CD8-positive, alpha-beta memory T cell (primary cell): ENCODE measurements at regions not wholly inside any gene's neighbourhood (a gene's known extent, or its start where the extent isn't known, plus 50 kb on each side); places are given as distances from the start of the nearest gene placed in this dataset.

Experiments
- CTCF ChIA-PET: fragments of 350-600 bp; sonication (Branson Sonifier 250); formaldehyde crosslinking; loops from one replicate; lab custom pipeline; 2021; ENCODE audit warnings: antibody characterized with exemption; lab: Charles Lee
- POLR2A ChIA-PET: fragments of 350-600 bp; sonication (Branson Sonifier 250); formaldehyde crosslinking; loops from one replicate; lab custom pipeline; 2021; ENCODE audit warnings: antibody characterized with exemption; lab: Charles Lee
- DNase-seq, 5 donors: peaks; one replicate each; pipeline versions ENCODE4 v3.0.0 to v3.0.0-alpha.2; 2020 to 2022; ENCODE audit warnings: mixed read lengths in 1 of 5
- H3K27ac ChIP-seq: one replicate; pipeline ENCODE4 v1.7.0; 2013; ENCODE audit warnings: low read depth, mild to moderate bottlenecking, low read length, moderate library complexity
- H3K27me3 ChIP-seq: 2 replicates; pipeline ENCODE4 v1.7.0; 2013; ENCODE audit warnings: low read length, mild to moderate bottlenecking; ENCODE audit not compliant: insufficient read depth, poor library complexity, severe bottlenecking
- H3K36me3 ChIP-seq: 2 replicates; pipeline ENCODE4 v1.7.0; 2013; ENCODE audit warnings: mild to moderate bottlenecking, low read length, moderate library complexity; ENCODE audit not compliant: insufficient read depth
- H3K4me1 ChIP-seq: 2 replicates; pipeline ENCODE4 v1.7.0; 2013; ENCODE audit warnings: mild to moderate bottlenecking, low read length, moderate library complexity; ENCODE audit not compliant: insufficient read depth
- H3K4me3 ChIP-seq: 2 replicates; pipeline ENCODE4 v1.7.0; 2013; ENCODE audit warnings: mild to moderate bottlenecking, low read length
- H3K9me3 ChIP-seq: 2 replicates; pipeline ENCODE4 v1.7.0; 2013; ENCODE audit warnings: mild to moderate bottlenecking, low read length
- H3K27ac Mint-ChIP-seq, 8 donors: one replicate each; pipeline ENCODE4 v1.8.0; 2020 to 2021; ENCODE audit warnings: mixed read lengths in 8 of 8, mild to moderate bottlenecking in 6 of 8, inconsistent platforms in 3 of 8, moderate library complexity in 3 of 8
- H3K27me3 Mint-ChIP-seq, 2 donors: one replicate each; pipeline ENCODE4 v1.8.0; 2020 to 2021; ENCODE audit warnings: mixed read lengths in 2 of 2, mild to moderate bottlenecking in 1 of 2, moderate library complexity in 1 of 2
- H3K36me3 Mint-ChIP-seq, 3 donors: one replicate each; pipeline ENCODE4 v1.8.0; 2020 to 2021; ENCODE audit warnings: mixed read lengths in 3 of 3, inconsistent platforms in 1 of 3, mild to moderate bottlenecking in 1 of 3
- H3K4me1 Mint-ChIP-seq, 3 donors: one replicate each; pipeline ENCODE4 v1.8.0; 2020 to 2021; ENCODE audit warnings: mixed read lengths in 3 of 3, inconsistent platforms in 1 of 3, mild to moderate bottlenecking in 1 of 3
- H3K4me3 Mint-ChIP-seq, 7 donors: one replicate each; pipeline ENCODE4 v1.8.0; 2020 to 2021; ENCODE audit warnings: mixed read lengths in 7 of 7, mild to moderate bottlenecking in 6 of 7, moderate library complexity in 4 of 7, inconsistent platforms in 2 of 7
- H3K9me3 Mint-ChIP-seq, 5 donors: one replicate each; pipeline ENCODE4 v1.8.0; 2020 to 2022; ENCODE audit warnings: mixed read lengths in 5 of 5, mild to moderate bottlenecking in 3 of 5, moderate library complexity in 2 of 5, inconsistent platforms in 1 of 5

DNA sequence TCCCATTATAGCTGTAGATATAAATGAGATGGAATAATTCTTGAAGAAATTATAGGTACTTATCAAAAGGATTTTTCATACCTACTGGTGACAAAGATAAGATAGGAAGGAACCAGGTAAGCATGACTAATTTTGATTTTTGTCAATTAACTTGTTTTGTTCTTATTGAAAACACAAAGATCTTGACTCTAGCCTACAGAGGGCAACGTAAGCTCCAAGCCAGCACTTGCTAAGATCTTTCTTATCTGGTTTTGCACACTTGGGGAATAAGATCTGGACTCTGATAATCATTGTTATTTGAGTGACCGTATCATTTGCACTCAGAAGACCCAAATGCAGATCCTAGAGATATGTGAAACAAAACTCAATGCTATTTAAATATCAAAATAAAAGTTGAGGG lies 223.4 kb downstream of the VEGFC start:
- Mint-ChIP-seq H3K4me3 (no peak overlapping the region), H3K36me3 (no peaks in the 10 kb centered on the region), H3K27ac (no peak overlapping the region), H3K27me3 (no peaks in the 10 kb centered on the region), H3K4me1 (no peaks in the 10 kb centered on the region), H3K9me3 (no peaks in the 10 kb centered on the region)
- no peak for DNase-seq
- H3K4me1 ChIP-seq = no peaks in the 10 kb centered on the region
- H3K27ac ChIP-seq = no peak overlapping the region
- H3K9me3 ChIP-seq = no peaks in the 10 kb centered on the region
- H3K36me3 ChIP-seq = no peaks in the 10 kb centered on the region
- H3K4me3 ChIP-seq = no peak overlapping the region
- POLR2A ChIA-PET = no interaction called here
- H3K27me3 ChIP-seq = no peaks in the 10 kb centered on the region
- CTCF ChIA-PET = no interaction called here

- no peak overlapping the region for H3K27ac Mint-ChIP-seq
- H3K4me3 Mint-ChIP-seq = no peak overlapping the region
- Histone ChIP-seq H3K27me3 (no peaks in the 10 kb centered on the region), H3K4me1 (no peaks in the 10 kb centered on the region), H3K36me3 (no peaks in the 10 kb centered on the region), H3K27ac (no peak overlapping the region), H3K4me3 (no peak overlapping the region), H3K9me3 (no peaks in the 10 kb centered on the region)
- H3K4me1 Mint-ChIP-seq = no peaks in the 10 kb centered on the region
- no peak for DNase-seq
- H3K27me3 Mint-ChIP-seq = no peaks in the 10 kb centered on the region
- H3K9me3 Mint-ChIP-seq = no peaks in the 10 kb centered on the region
- H3K36me3 Mint-ChIP-seq = no peaks in the 10 kb centered on the region
- CTCF ChIA-PET = no interaction called here
- POLR2A ChIA-PET = no interaction called here
Measured at GRCh38 chr4:176571206-176571605, 221.5 kb downstream of the VEGFC start.

GRCh38 chr4:176575141-176575730 lies 217.5 kb downstream of the VEGFC start:
- Histone ChIP-seq H3K27me3 (no peaks in the 10 kb centered on the region), H3K4me1 (no peaks in the 10 kb centered on the region), H3K4me3 (no peak overlapping the region), H3K36me3 (no peaks in the 10 kb centered on the region), H3K9me3 (no peaks in the 10 kb centered on the region), H3K27ac (no peak overlapping the region)
- Mint-ChIP-seq H3K27me3 (no peaks in the 10 kb centered on the region), H3K27ac (no peak overlapping the region), H3K36me3 (no peaks in the 10 kb centered on the region), H3K9me3 (no peaks in the 10 kb centered on the region), H3K4me1 (no peaks in the 10 kb centered on the region), H3K4me3 (no peak overlapping the region)
- ChIA-PET POLR2A (no interaction called here), CTCF (no interaction called here)
- no peak for DNase-seq

DNA sequence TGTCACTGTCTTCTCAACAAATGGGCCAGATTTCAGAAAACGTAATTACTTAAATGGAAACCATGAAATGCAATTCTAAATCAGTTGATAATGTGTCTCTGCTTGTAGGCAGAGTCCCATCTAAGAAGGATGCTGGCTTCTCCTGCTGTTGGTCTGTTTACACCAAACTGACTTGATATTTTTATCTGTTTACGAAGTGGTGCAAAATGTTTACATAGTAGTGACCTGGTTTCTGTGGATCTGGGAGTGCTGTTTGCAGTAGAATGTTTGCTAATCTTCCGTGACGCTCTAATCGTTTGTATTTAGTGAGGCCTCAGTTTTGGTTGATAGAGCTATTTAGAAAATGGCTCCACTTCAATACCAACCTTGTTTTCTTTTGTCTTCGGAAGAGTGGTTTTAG lies 213.5 kb downstream of the VEGFC start:
- Mint-ChIP-seq H3K27ac (no peak overlapping the region), H3K4me1 (no peaks in the 10 kb centered on the region), H3K9me3 (peaks cover 0 to 7% (median 2%) of the 10 kb centered on the region in 5 donors), H3K36me3 (no peaks in the 10 kb centered on the region), H3K27me3 (no peaks in the 10 kb centered on the region), H3K4me3 (no peak overlapping the region)
- Histone ChIP-seq H3K4me1 (no peaks in the 10 kb centered on the region), H3K9me3 (no peaks in the 10 kb centered on the region), H3K27me3 (no peaks in the 10 kb centered on the region), H3K4me3 (no peak overlapping the region), H3K36me3 (no peaks in the 10 kb centered on the region), H3K27ac (no peak overlapping the region)
- ChIA-PET CTCF (no interaction called here), POLR2A (no interaction called here)
- DNase-seq = no peak

GRCh38 chr4:176583278-176583677 lies 209.4 kb downstream of the VEGFC start:
- CTCF ChIA-PET = no interaction called here
- H3K27me3 ChIP-seq = no peaks in the 10 kb centered on the region
- no peaks in the 10 kb centered on the region for H3K9me3 ChIP-seq
- DNase-seq = no peak
- H3K36me3 Mint-ChIP-seq = no peaks in the 10 kb centered on the region
- no peaks in the 10 kb centered on the region for H3K4me1 Mint-ChIP-seq
- H3K27me3 Mint-ChIP-seq = no peaks in the 10 kb centered on the region
- no peak overlapping the region for H3K4me3 ChIP-seq
- no peaks in the 10 kb centered on the region for H3K36me3 ChIP-seq
- H3K27ac Mint-ChIP-seq = no peak overlapping the region
- peaks cover 0 to 10% (median 2%) of the 10 kb centered on the region in 5 donors for H3K9me3 Mint-ChIP-seq
- POLR2A ChIA-PET = no interaction called here
- no peak overlapping the region for H3K27ac ChIP-seq
- H3K4me1 ChIP-seq = no peaks in the 10 kb centered on the region
- H3K4me3 Mint-ChIP-seq = no peak overlapping the region

DNA sequence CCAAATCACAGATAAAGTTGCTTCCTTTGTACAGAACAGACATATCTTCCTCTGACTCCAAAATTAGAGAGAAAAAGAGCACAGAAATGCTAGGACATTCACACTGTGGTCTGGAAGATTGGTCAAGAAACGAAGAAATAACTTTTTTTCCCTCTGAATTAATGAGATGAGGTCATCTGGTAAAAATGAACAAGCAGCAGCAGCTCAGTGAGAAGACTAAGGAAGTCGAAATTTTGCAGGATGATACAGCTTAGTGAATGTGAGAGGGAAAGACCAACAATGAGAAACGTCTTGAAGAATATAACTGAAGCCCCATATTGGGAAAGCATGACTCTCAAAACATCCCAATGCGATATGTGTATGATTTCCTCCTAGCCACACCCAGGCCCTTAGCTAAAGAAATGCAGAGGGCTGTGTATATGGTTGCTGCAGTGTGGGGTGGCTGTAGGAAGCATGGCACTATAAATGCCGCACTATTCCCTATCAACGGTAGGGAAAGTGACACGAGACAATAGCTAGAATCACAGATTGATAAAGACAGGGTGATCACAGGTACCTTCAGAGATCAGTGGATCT lies 208.6 kb downstream of the VEGFC start:
- peaks cover 0 to 10% (median 2%) of the 10 kb centered on the region in 5 donors for H3K9me3 Mint-ChIP-seq
- no peaks in the 10 kb centered on the region for H3K4me1 Mint-ChIP-seq
- Histone ChIP-seq H3K27me3 (no peaks in the 10 kb centered on the region), H3K27ac (no peak overlapping the region), H3K4me3 (no peak overlapping the region), H3K9me3 (no peaks in the 10 kb centered on the region), H3K4me1 (no peaks in the 10 kb centered on the region), H3K36me3 (no peaks in the 10 kb centered on the region)
- H3K27ac Mint-ChIP-seq = no peak overlapping the region
- no peak overlapping the region for H3K4me3 Mint-ChIP-seq
- CTCF ChIA-PET = no interaction called here
- no peaks in the 10 kb centered on the region for H3K27me3 Mint-ChIP-seq
- POLR2A ChIA-PET = no interaction called here
- no peak for DNase-seq
- H3K36me3 Mint-ChIP-seq = no peaks in the 10 kb centered on the region

DNA sequence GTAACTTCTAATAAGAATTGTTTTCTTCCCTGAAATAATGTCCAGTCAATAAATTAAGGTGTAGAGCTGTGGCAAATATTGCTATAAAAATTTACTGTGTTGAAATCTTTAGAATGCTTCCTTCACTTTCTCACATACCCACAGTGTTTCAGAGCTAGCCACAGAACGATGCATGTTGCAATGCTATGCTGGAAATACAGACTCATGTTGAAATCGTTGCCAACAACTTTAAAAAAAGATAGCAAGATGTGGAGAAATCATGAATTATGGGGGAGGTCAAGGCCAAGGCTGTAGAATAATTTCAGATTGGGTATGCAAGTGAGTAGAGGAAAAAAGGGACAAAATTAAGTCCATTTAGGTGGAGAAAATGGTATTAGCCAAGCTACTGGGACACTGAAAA lies 204.8 kb downstream of the VEGFC start:
- POLR2A ChIA-PET = no interaction called here
- no peaks in the 10 kb centered on the region for H3K27me3 ChIP-seq
- no peak overlapping the region for H3K4me3 ChIP-seq
- H3K36me3 Mint-ChIP-seq = no peaks in the 10 kb centered on the region
- no peak for DNase-seq
- no peak overlapping the region for H3K27ac Mint-ChIP-seq
- peaks cover 0 to 6% (median 2%) of the 10 kb centered on the region in 5 donors for H3K9me3 Mint-ChIP-seq
- H3K27me3 Mint-ChIP-seq = no peaks in the 10 kb centered on the region
- no peaks in the 10 kb centered on the region for H3K36me3 ChIP-seq
- no peak overlapping the region for H3K27ac ChIP-seq
- no peaks in the 10 kb centered on the region for H3K4me1 ChIP-seq
- H3K9me3 ChIP-seq = no peaks in the 10 kb centered on the region
- CTCF ChIA-PET = no interaction called here
- no peaks in the 10 kb centered on the region for H3K4me1 Mint-ChIP-seq
- H3K4me3 Mint-ChIP-seq = no peak overlapping the region

- POLR2A ChIA-PET = no interaction called here
- no peaks in the 10 kb centered on the region for H3K9me3 ChIP-seq
- no peaks in the 10 kb centered on the region for H3K4me1 Mint-ChIP-seq
Measured at GRCh38 chr4:176588436-176588835, 204.3 kb downstream of the VEGFC start.

More at GRCh38 chr4:176588436-176588835, 204.3 kb downstream of the VEGFC start:
- Histone ChIP-seq H3K27ac (no peak overlapping the region), H3K4me3 (no peak overlapping the region), H3K27me3 (no peaks in the 10 kb centered on the region), H3K4me1 (no peaks in the 10 kb centered on the region), H3K36me3 (no peaks in the 10 kb centered on the region)
- peaks cover 0 to 5% (median 0%) of the 10 kb centered on the region in 5 donors for H3K9me3 Mint-ChIP-seq
- H3K27me3 Mint-ChIP-seq = no peaks in the 10 kb centered on the region
- H3K36me3 Mint-ChIP-seq = no peaks in the 10 kb centered on the region
- H3K4me3 Mint-ChIP-seq = peak overlapping the region in 1 of 7 donors; percentile 12
- CTCF ChIA-PET = no interaction called here
- no peak overlapping the region for H3K27ac Mint-ChIP-seq
- DNase-seq = no peak
